HepG2 (cell line): ENCODE measurements at regions not wholly inside any gene's neighbourhood (a gene's known extent, or its start where the extent isn't known, plus 50 kb on each side); places are given as distances from the start of the nearest gene placed in this dataset.

Experiments
- EP300 ChIP-seq, 3 experiments: sonication (generic) in 1 of 3; formaldehyde crosslinking in 1 of 3; IDR thresholded peaks; 2 replicates each; pipeline versions ENCODE4 v1.5.1 to v1.6.1; 2011 to 2020; ENCODE audit warnings: low read depth in 2 of 3, low read length in 2 of 3, borderline replicate concordance in 1 of 3, improper control_type of control experiment in 1 of 3, mild to moderate bottlenecking in 1 of 3, missing genetic modification reagents in 1 of 3, moderate library complexity in 1 of 3
- KDM4B ChIP-seq: sonication (generic); formaldehyde crosslinking; IDR thresholded peaks from 2 replicates; pipeline ENCODE4 v1.4.0; 2020; ENCODE audit warnings: missing genetic modification reagents
- MED8 ChIP-seq: sonication (generic); formaldehyde crosslinking; IDR thresholded peaks from 2 replicates; pipeline ENCODE4 v1.8.1; 2023; ENCODE audit warnings: mild to moderate bottlenecking, missing genetic modification reagents; ENCODE audit not compliant: insufficient replicate concordance
- RARG ChIP-seq: sonication (generic); formaldehyde crosslinking; IDR thresholded peaks from 2 replicates; pipeline ENCODE4 v1.4.0; 2020; ENCODE audit warnings: low read depth, mild to moderate bottlenecking, missing genetic modification reagents
- SMARCE1 ChIP-seq: fragments of 450-650 bp; IDR thresholded peaks from 2 replicates; pipeline ENCODE4 v1.6.1; 2017; ENCODE audit warnings: borderline replicate concordance
- ZNF121 ChIP-seq: sonication (generic); formaldehyde crosslinking; IDR thresholded peaks from 2 replicates; pipeline ENCODE4 v1.5.0; 2020; ENCODE audit warnings: mild to moderate bottlenecking, missing genetic modification reagents
- ZNF232 ChIP-seq: sonication (generic); formaldehyde crosslinking; IDR thresholded peaks from 2 replicates; pipeline ENCODE4 v1.4.0; 2020; ENCODE audit warnings: missing genetic modification reagents, borderline replicate concordance
- ZNF263 ChIP-seq: sonication (generic); formaldehyde crosslinking; IDR thresholded peaks from 2 replicates; pipeline ENCODE4 v1.4.0; 2020; ENCODE audit warnings: missing genetic modification reagents
- ZNF562 ChIP-seq: sonication (generic); formaldehyde crosslinking; IDR thresholded peaks from 2 replicates; pipeline ENCODE4 v1.8.0; 2022; ENCODE audit warnings: missing genetic modification reagents, borderline replicate concordance
- TF ChIP-seq, protein P1 (sequence below): sonication (generic); formaldehyde crosslinking; IDR thresholded peaks from 2 replicates; pipeline ENCODE4 v1.4.0; 2020; ENCODE audit warnings: missing genetic modification reagents, borderline replicate concordance
- TF ChIP-seq, protein P2 (sequence below): sonication (generic); formaldehyde crosslinking; IDR thresholded peaks from 2 replicates; pipeline ENCODE4 v1.5.0; 2020; ENCODE audit warnings: mild to moderate bottlenecking, missing genetic modification reagents, moderate library complexity
- TF ChIP-seq, protein P3 (sequence below): sonication (generic); formaldehyde crosslinking; IDR thresholded peaks from 2 replicates; pipeline ENCODE4 v1.8.0; 2022; ENCODE audit warnings: missing genetic modification reagents, low read depth, mild to moderate bottlenecking, borderline replicate concordance
- TF ChIP-seq, protein P4 (sequence below): sonication (generic); formaldehyde crosslinking; IDR thresholded peaks from 2 replicates; pipeline ENCODE4 v1.8.1; 2022; ENCODE audit warnings: mild to moderate bottlenecking, missing genetic modification reagents
- TF ChIP-seq, protein P5 (sequence below): sonication (generic); formaldehyde crosslinking; IDR thresholded peaks from 2 replicates; pipeline ENCODE4 v1.5.0; 2020; ENCODE audit warnings: missing genetic modification reagents

DNA sequence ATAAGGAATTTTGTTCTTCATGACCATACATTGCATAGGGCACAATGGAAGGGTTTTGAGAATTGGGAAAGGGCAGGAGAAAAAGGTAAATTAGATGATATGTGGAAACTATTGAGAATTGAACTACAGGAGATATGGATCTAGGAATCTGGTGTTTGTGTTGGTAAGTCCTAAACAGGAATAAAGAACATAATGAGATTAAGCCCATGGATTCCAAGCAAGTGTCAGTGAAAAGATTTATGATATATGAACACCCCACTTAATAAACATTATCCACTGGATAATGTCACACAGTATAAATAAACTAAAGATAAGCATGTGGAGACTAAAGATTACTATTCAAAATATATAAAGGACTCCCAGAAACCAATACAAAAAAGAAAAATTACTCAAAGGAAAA lies 98.2 kb downstream of the TNFSF18 start:
- TF ChIP-seq, protein P1, sequence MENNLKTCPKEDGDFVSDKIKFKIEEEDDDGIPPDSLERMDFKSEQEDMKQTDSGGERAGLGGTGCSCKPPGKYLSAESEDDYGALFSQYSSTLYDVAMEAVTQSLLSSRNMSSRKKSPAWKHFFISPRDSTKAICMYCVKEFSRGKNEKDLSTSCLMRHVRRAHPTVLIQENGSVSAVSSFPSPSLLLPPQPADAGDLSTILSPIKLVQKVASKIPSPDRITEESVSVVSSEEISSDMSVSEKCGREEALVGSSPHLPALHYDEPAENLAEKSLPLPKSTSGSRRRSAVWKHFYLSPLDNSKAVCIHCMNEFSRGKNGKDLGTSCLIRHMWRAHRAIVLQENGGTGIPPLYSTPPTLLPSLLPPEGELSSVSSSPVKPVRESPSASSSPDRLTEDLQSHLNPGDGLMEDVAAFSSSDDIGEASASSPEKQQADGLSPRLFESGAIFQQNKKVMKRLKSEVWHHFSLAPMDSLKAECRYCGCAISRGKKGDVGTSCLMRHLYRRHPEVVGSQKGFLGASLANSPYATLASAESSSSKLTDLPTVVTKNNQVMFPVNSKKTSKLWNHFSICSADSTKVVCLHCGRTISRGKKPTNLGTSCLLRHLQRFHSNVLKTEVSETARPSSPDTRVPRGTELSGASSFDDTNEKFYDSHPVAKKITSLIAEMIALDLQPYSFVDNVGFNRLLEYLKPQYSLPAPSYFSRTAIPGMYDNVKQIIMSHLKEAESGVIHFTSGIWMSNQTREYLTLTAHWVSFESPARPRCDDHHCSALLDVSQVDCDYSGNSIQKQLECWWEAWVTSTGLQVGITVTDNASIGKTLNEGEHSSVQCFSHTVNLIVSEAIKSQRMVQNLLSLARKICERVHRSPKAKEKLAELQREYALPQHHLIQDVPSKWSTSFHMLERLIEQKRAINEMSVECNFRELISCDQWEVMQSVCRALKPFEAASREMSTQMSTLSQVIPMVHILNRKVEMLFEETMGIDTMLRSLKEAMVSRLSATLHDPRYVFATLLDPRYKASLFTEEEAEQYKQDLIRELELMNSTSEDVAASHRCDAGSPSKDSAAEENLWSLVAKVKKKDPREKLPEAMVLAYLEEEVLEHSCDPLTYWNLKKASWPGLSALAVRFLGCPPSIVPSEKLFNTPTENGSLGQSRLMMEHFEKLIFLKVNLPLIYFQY (CRISPR knock-in tag): no peak
- no peak for TF ChIP-seq EP300 (IDR thresholded peaks at IDR 0.05; ENCODE audit: low read depth in 2 of 2, low read length in 2 of 2)
- TF ChIP-seq EP300 (CRISPR knock-in tag; IDR thresholded peaks at IDR 0.05; ENCODE audit: borderline replicate concordance): no peak
- no peak for TF ChIP-seq SMARCE1
- TF ChIP-seq ZNF121 (CRISPR knock-in tag): no peak
- no peak for TF ChIP-seq ZNF263 (CRISPR knock-in tag)
- TF ChIP-seq MED8 (CRISPR knock-in tag): no peak
- TF ChIP-seq, protein P2, sequence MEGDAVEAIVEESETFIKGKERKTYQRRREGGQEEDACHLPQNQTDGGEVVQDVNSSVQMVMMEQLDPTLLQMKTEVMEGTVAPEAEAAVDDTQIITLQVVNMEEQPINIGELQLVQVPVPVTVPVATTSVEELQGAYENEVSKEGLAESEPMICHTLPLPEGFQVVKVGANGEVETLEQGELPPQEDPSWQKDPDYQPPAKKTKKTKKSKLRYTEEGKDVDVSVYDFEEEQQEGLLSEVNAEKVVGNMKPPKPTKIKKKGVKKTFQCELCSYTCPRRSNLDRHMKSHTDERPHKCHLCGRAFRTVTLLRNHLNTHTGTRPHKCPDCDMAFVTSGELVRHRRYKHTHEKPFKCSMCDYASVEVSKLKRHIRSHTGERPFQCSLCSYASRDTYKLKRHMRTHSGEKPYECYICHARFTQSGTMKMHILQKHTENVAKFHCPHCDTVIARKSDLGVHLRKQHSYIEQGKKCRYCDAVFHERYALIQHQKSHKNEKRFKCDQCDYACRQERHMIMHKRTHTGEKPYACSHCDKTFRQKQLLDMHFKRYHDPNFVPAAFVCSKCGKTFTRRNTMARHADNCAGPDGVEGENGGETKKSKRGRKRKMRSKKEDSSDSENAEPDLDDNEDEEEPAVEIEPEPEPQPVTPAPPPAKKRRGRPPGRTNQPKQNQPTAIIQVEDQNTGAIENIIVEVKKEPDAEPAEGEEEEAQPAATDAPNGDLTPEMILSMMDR: no peak
- no peak for TF ChIP-seq KDM4B (CRISPR knock-in tag)
- TF ChIP-seq, protein P3, sequence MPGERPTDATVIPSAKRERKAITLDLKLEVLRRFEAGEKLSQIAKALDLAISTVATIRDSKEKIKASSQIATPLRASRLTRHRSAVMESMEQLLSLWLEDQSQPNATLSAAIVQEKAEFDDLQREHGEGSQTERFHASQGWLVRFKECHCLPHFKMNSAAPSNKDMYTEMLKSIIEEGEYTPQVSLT (CRISPR knock-in tag): no peak
- no peak for TF ChIP-seq RARG (CRISPR knock-in tag)
- no peak for TF ChIP-seq ZNF562
- TF ChIP-seq, protein P4, sequence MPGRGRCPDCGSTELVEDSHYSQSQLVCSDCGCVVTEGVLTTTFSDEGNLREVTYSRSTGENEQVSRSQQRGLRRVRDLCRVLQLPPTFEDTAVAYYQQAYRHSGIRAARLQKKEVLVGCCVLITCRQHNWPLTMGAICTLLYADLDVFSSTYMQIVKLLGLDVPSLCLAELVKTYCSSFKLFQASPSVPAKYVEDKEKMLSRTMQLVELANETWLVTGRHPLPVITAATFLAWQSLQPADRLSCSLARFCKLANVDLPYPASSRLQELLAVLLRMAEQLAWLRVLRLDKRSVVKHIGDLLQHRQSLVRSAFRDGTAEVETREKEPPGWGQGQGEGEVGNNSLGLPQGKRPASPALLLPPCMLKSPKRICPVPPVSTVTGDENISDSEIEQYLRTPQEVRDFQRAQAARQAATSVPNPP: no peak
- TF ChIP-seq, protein P5, sequence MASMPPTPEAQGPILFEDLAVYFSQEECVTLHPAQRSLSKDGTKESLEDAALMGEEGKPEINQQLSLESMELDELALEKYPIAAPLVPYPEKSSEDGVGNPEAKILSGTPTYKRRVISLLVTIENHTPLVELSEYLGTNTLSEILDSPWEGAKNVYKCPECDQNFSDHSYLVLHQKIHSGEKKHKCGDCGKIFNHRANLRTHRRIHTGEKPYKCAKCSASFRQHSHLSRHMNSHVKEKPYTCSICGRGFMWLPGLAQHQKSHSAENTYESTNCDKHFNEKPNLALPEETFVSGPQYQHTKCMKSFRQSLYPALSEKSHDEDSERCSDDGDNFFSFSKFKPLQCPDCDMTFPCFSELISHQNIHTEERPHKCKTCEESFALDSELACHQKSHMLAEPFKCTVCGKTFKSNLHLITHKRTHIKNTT (CRISPR knock-in tag): no peak
- no peak for TF ChIP-seq ZNF232
